ENCODE measurements at regions not wholly inside any gene's neighbourhood (a gene's known extent, or its start where the extent isn't known, plus 50 kb on each side); places are given as distances from the start of the nearest gene placed in this dataset.

GRCh38 chr10:28366994-28367393 is 64.1 kb upstream of the MPP7 start:
- TF ChIP-seq CTCF (IDR thresholded peaks at IDR 0.05) (no peak), POLR2A (IDR thresholded peaks at IDR 0.05) (no peak)
